Mesenchymal stem cell (in vitro differentiated cells and primary cell): ENCODE measurements at regions not wholly inside any gene's neighbourhood (a gene's known extent, or its start where the extent isn't known, plus 50 kb on each side); places are given as distances from the start of the nearest gene placed in this dataset.

Experiments
- DNase-seq: peaks from one replicate; pipeline ENCODE4 v3.0.0-alpha.2; 2013
- H2AFZ ChIP-seq: one replicate; pipeline ENCODE4 v1.6.1; 2013; ENCODE audit warnings: low read depth, mild to moderate bottlenecking, control low read depth, inconsistent platforms, low read length, moderate library complexity
- H2AK5ac ChIP-seq: 2 replicates; pipeline ENCODE4 v1.6.1; 2013; ENCODE audit warnings: low read length, moderate library complexity, mild to moderate bottlenecking, inconsistent platforms; ENCODE audit not compliant: severe bottlenecking
- H2BK120ac ChIP-seq: one replicate; pipeline ENCODE4 v1.6.1; 2013; ENCODE audit warnings: low read depth, mild to moderate bottlenecking, inconsistent platforms, low read length, moderate library complexity
- H2BK12ac ChIP-seq, 2 experiments: one replicate each; pipeline ENCODE4 v1.6.1; 2013; ENCODE audit warnings: inconsistent platforms in 2 of 2, low read length in 2 of 2, mild to moderate bottlenecking in 2 of 2, moderate library complexity in 2 of 2, control low read depth in 1 of 2
- H2BK15ac ChIP-seq: one replicate; pipeline ENCODE4 v1.6.1; 2013; ENCODE audit warnings: mild to moderate bottlenecking, low read depth, inconsistent platforms; ENCODE audit not compliant: poor library complexity, severe bottlenecking
- H2BK5ac ChIP-seq: 2 replicates; pipeline ENCODE4 v1.6.1; 2013; ENCODE audit warnings: low read depth, mild to moderate bottlenecking, low read length, control low read depth, inconsistent platforms; ENCODE audit not compliant: poor library complexity, severe bottlenecking
- H3K14ac ChIP-seq, 2 experiments: one replicate each; pipeline ENCODE4 v1.6.1; 2013; ENCODE audit warnings: inconsistent platforms in 2 of 2, low read length in 2 of 2, control low read depth in 1 of 2, mild to moderate bottlenecking in 1 of 2, moderate library complexity in 1 of 2
- H3K18ac ChIP-seq, 2 experiments: one replicate each; pipeline ENCODE4 v1.6.1; 2013; ENCODE audit warnings: inconsistent platforms in 2 of 2, low read length in 2 of 2, control low read depth in 1 of 2, low read depth in 1 of 2, mild to moderate bottlenecking in 1 of 2
- H3K23ac ChIP-seq, 2 experiments: one replicate each; pipeline ENCODE4 v1.6.1; 2013; ENCODE audit warnings: inconsistent platforms in 2 of 2, low read length in 2 of 2, mild to moderate bottlenecking in 2 of 2, moderate library complexity in 2 of 2, control low read depth in 1 of 2
- H3K27ac ChIP-seq: 2 replicates; pipeline ENCODE4 v1.5.1; 2013; ENCODE audit warnings: mild to moderate bottlenecking, moderate library complexity, low read length, control low read depth, inconsistent platforms; ENCODE audit not compliant: poor library complexity, severe bottlenecking
- H3K27me3 ChIP-seq, 2 experiments: 2 replicates each; pipeline versions ENCODE4 v1.6.1 to v1.7.0; 2013; ENCODE audit warnings: low read length in 2 of 2, mild to moderate bottlenecking in 2 of 2, moderate library complexity in 2 of 2, control low read depth in 1 of 2, inconsistent platforms in 1 of 2; ENCODE audit not compliant: control insufficient read depth in 1 of 2, insufficient read depth in 1 of 2
- H3K36me3 ChIP-seq, 2 experiments: 2 replicates each; pipeline versions ENCODE4 v1.6.1 to v1.7.0; 2013; ENCODE audit warnings: low read length in 2 of 2, control low read depth in 1 of 2, inconsistent platforms in 1 of 2, low read depth in 1 of 2, mild to moderate bottlenecking in 1 of 2; ENCODE audit not compliant: insufficient read depth in 2 of 2, control insufficient read depth in 1 of 2
- H3K4ac ChIP-seq, 2 experiments: one replicate each; pipeline ENCODE4 v1.6.1; 2013; ENCODE audit warnings: inconsistent platforms in 2 of 2, low read length in 2 of 2, mild to moderate bottlenecking in 2 of 2, moderate library complexity in 2 of 2, control low read depth in 1 of 2, low read depth in 1 of 2
- H3K4me1 ChIP-seq: 2 replicates; pipeline ENCODE4 v1.6.1; 2013; ENCODE audit warnings: low read depth, low read length, control low read depth; ENCODE audit not compliant: control insufficient read depth, insufficient read depth
- H3K4me2 ChIP-seq: 2 replicates; pipeline ENCODE4 v1.6.1; 2013; ENCODE audit warnings: low read length, mild to moderate bottlenecking, inconsistent platforms; ENCODE audit not compliant: poor library complexity, severe bottlenecking
- H3K4me3 ChIP-seq, 2 experiments: 2 replicates each; pipeline versions ENCODE4 v1.5.1 to v1.7.0; 2013; ENCODE audit warnings: low read length in 2 of 2, mild to moderate bottlenecking in 2 of 2, control low read depth in 1 of 2, low read depth in 1 of 2; ENCODE audit not compliant: insufficient read depth in 1 of 2
- H3K79me1 ChIP-seq: replicated peaks from 2 replicates; pipeline ENCODE4 v1.6.1; 2013; ENCODE audit warnings: mild to moderate bottlenecking, control low read depth, low read length, inconsistent platforms; ENCODE audit not compliant: poor library complexity, severe bottlenecking
- H3K9ac ChIP-seq: 2 replicates; pipeline ENCODE4 v1.7.0; 2013; ENCODE audit warnings: mild to moderate bottlenecking, low read length, moderate library complexity
- H3K9me3 ChIP-seq: 2 replicates; pipeline ENCODE4 v1.7.0; 2013; ENCODE audit warnings: mild to moderate bottlenecking, low read length; ENCODE audit not compliant: control insufficient read depth
- H4K8ac ChIP-seq: one replicate; pipeline ENCODE4 v1.6.1; 2013; ENCODE audit warnings: inconsistent platforms, mild to moderate bottlenecking, low read length, moderate library complexity
- H4K91ac ChIP-seq: one replicate; pipeline ENCODE4 v1.6.1; 2013; ENCODE audit warnings: mild to moderate bottlenecking, low read length, inconsistent platforms
- WGBS: methylation state at CpG from one replicate; pipeline ENCODE4 v1.1.7; 2013; ENCODE audit warnings: mixed read lengths; 5-methylcytosine and 5-hydroxymethylcytosine counted together

DNA sequence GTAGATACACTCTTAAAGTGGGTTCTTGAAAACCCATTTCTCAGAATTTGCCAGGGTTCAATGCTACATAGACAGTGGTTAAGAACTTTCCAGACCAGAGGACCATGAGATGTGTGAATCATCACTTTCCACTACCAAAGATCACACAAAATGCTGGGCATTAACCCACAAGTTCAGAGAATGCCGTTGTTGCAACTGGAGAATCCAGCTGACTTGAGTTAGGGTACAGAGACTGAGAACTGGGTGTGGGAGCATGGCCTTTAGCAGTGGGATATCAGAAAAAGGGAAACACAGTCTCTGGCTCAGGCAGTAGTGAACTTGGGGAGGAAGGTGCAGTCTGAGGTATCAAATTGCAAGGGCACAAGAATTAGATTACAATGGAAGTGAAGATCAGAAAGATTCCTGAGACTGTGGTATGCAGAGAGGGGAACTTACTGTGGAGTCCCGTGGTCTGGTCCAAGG is 51.5 kb upstream of the WDFY2 start:
- H4K8ac ChIP-seq = no peak overlapping the region
- 67% methylated on average over 2 of the region's 2 CpGs for WGBS

DNA sequence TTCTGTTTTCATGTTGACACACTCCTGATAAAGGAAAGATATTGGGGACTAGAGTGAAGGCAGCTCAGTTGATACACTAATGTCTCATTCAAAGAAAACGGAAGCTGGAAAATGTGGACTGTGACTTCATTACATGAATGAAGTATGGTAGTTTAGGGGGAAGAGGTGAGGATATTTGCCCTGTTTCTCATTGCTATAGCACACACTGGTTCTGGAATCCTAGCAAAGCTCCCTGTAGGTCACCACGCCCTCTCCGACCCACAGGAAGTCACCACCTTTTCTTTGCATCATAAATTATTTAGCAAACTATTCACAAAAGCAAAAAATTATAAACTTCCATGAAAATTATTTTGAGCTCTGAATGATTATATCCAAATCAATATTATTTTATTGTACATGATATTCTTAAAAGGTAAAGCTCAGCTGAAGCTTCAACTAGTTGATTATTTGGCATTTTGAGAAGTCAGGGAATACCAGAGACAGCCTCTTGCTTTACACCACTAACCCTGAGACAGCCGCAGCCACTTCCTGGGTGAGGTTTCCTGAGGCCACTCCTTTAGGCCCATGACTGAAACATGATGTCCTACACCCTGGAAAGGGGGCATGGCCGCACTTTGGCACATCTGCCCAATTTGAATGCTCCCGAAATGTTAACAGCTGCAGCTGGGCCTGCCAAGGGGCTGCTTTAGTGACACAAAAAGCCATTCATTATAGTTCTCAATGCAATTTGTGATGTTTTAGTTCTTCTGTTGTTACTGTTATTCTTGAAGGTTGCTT is 50.0 kb upstream of the WDFY2 start:
- Histone ChIP-seq H3K27me3 (no peaks in the 10 kb centered on the region), H2BK120ac (no peak overlapping the region), H3K9ac (no peak overlapping the region), H3K36me3 (no peaks in the 10 kb centered on the region), H4K8ac (no peak overlapping the region), H2BK12ac (peak overlapping the region in 1 of 2 experiments; percentile 52), H3K79me1 (no peaks in the 10 kb centered on the region), H2AK5ac (no peak overlapping the region), H3K18ac (peak overlapping the region in 1 of 2 experiments; percentile 21), H3K4me2 (no peak overlapping the region), H3K14ac (peak overlapping the region in 1 of 2 experiments; percentile 75), H3K4ac (no peak overlapping the region), H3K4me3 (no peak overlapping the region), H3K9me3 (no peaks in the 10 kb centered on the region), H2AFZ (no peak overlapping the region), H3K4me1 (no peaks in the 10 kb centered on the region), H2BK5ac (no peak overlapping the region), H3K23ac (no peak overlapping the region), H4K91ac (no peak overlapping the region), H3K27ac (no peak overlapping the region), H2BK15ac (no peak overlapping the region)
- 82% methylated on average over 4 of the region's 6 CpGs for WGBS
- no peak for DNase-seq

More for the DNA sequence above, 51.5 kb upstream of the WDFY2 start:
- H2BK5ac ChIP-seq = no peak overlapping the region
- H3K4ac ChIP-seq = no peak overlapping the region
- no peak overlapping the region for H3K9ac ChIP-seq
- H3K4me3 ChIP-seq = no peak overlapping the region
- no peak overlapping the region for H2AK5ac ChIP-seq
- H2BK12ac ChIP-seq = no peak overlapping the region
- no peak overlapping the region for H2AFZ ChIP-seq
- H3K27ac ChIP-seq = no peak overlapping the region
- no peak overlapping the region for H3K4me2 ChIP-seq
- no peak overlapping the region for H2BK120ac ChIP-seq
- no peaks in the 10 kb centered on the region for H3K4me1 ChIP-seq
- no peaks in the 10 kb centered on the region for H3K79me1 ChIP-seq
- no peak overlapping the region for H4K91ac ChIP-seq
- H3K14ac ChIP-seq = no peak overlapping the region
- no peak overlapping the region for H2BK15ac ChIP-seq
- H3K23ac ChIP-seq = no peak overlapping the region
- H3K9me3 ChIP-seq = no peaks in the 10 kb centered on the region
- no peak for DNase-seq
- no peaks in the 10 kb centered on the region for H3K27me3 ChIP-seq
- no peaks in the 10 kb centered on the region for H3K36me3 ChIP-seq
- no peak overlapping the region for H3K18ac ChIP-seq
